SH-SY5Y (cell line): ENCODE measurements at regions not wholly inside any gene's neighbourhood (a gene's known extent, or its start where the extent isn't known, plus 50 kb on each side); places are given as distances from the start of the nearest gene placed in this dataset.

ENCODE experiments used
- GATA2 ChIP-seq: IDR thresholded peaks from 2 replicates; pipeline ENCODE4 v1.6.1; 2011; ENCODE audit warnings: mild to moderate bottlenecking, low read depth, low read length
- GATA3 ChIP-seq: IDR thresholded peaks from 2 replicates; pipeline ENCODE4 v1.6.1; 2011; ENCODE audit warnings: low read depth, mild to moderate bottlenecking, low read length, moderate library complexity

GRCh38 chr12:124078800-124079199 lies 105.8 kb downstream of the ZNF664 start:
- TF ChIP-seq GATA3 (no peak), GATA2 (no peak)
